ENCODE measurements at regions not wholly inside any gene's neighbourhood (a gene's known extent, or its start where the extent isn't known, plus 50 kb on each side); places are given as distances from the start of the nearest gene placed in this dataset.

GRCh38 chr12:40435251-40435650 is 210.5 kb downstream of the LRRK2 start:
- TF ChIP-seq CTCF (IDR thresholded peaks at IDR 0.05): no peak
- TF ChIP-seq POLR2A (IDR thresholded peaks at IDR 0.05): no peak
